ENCODE measurements at regions not wholly inside any gene's neighbourhood (a gene's known extent, or its start where the extent isn't known, plus 50 kb on each side); places are given as distances from the start of the nearest gene placed in this dataset.

DNA sequence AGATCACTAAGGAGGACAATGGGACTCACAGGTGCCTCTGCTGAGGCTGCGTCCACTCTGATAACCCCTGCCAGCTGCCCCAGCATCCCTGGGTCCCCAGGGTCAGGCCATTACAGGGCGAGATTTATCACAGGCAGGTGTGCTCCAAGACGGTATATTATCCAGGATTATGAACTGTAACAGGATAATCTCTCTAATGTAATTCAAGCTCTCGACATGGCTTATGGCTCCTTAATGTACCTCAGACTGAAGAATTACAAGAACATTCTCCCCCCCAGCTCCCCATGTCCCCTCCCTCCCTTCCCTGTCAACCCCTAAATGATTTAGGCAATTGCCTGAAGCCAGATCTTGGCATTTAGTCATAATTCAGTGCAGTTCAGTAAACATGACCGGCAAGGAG lies 86.8 kb downstream of the NCR2 start:
- Histone ChIP-seq H3K36me3 (ENCODE audit: control insufficient read depth, insufficient read depth, low read length) (no peaks in the 10 kb centered on the region), H3K9ac (ENCODE audit: low read length) (no peak overlapping the region), H3K27ac (ENCODE audit: low read depth, low read length) (no peak overlapping the region), H3K4me1 (ENCODE audit: control insufficient read depth, insufficient read depth, low read length) (no peaks in the 10 kb centered on the region), H3K4me3 (ENCODE audit: low read length) (no peak overlapping the region), H3K27me3 (ENCODE audit: control insufficient read depth, insufficient read depth, low read length) (no peaks in the 10 kb centered on the region)

DNA sequence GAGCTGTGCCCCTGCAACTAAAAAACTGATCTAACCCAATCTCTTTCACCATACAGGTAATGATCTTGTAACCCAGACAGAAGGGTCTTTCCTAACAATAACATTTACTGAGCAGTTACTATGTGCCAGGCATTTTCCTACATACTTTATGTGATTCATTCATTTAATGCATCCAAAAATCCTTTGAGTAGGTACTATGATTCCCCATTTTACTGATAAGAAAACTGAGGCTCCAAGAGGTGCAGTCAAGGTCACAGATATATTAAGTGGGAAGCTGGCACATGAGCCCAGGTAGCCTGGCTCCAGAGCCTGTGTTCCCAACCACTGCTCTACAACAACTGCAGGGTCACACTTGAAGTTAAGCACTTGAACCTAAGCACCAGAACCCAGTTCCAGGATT lies 87.6 kb downstream of the NCR2 start:
- Histone ChIP-seq H3K36me3 (ENCODE audit: control insufficient read depth, insufficient read depth, low read length) (no peaks in the 10 kb centered on the region), H3K27ac (ENCODE audit: low read depth, low read length) (no peak overlapping the region), H3K4me1 (ENCODE audit: control insufficient read depth, insufficient read depth, low read length) (no peaks in the 10 kb centered on the region), H3K9ac (ENCODE audit: low read length) (no peak overlapping the region), H3K27me3 (ENCODE audit: control insufficient read depth, insufficient read depth, low read length) (no peaks in the 10 kb centered on the region), H3K4me3 (ENCODE audit: low read length) (no peak overlapping the region)

- Histone ChIP-seq H3K36me3 (ENCODE audit: control insufficient read depth, insufficient read depth, low read length) (no peaks in the 10 kb centered on the region), H3K9ac (ENCODE audit: low read length) (no peak overlapping the region), H3K27me3 (ENCODE audit: control insufficient read depth, insufficient read depth, low read length) (no peaks in the 10 kb centered on the region), H3K27ac (ENCODE audit: low read depth, low read length) (no peak overlapping the region), H3K4me3 (ENCODE audit: low read length) (no peak overlapping the region), H3K4me1 (ENCODE audit: control insufficient read depth, insufficient read depth, low read length) (peaks cover 7% of the 10 kb centered on the region)
These were observed 89.1 kb downstream of the NCR2 start for GRCh38 chr6:41424370-41425058.

GRCh38 chr6:41425511-41425910 lies 90.1 kb downstream of the NCR2 start:
- no peaks in the 10 kb centered on the region for H3K27me3 ChIP-seq (ENCODE audit: control insufficient read depth, insufficient read depth, low read length)
- no peak overlapping the region for H3K27ac ChIP-seq (ENCODE audit: low read depth, low read length)
- H3K9ac ChIP-seq (ENCODE audit: low read length): no peak overlapping the region
- no peaks in the 10 kb centered on the region for H3K36me3 ChIP-seq (ENCODE audit: control insufficient read depth, insufficient read depth, low read length)
- H3K4me1 ChIP-seq (ENCODE audit: control insufficient read depth, insufficient read depth, low read length): peaks cover 9% of the 10 kb centered on the region
- no peak overlapping the region for H3K4me3 ChIP-seq (ENCODE audit: low read length)

- H3K4me1 ChIP-seq (ENCODE audit: control insufficient read depth, insufficient read depth, low read length): peaks cover 9% of the 10 kb centered on the region
- no peak overlapping the region for H3K27ac ChIP-seq (ENCODE audit: low read depth, low read length)
- no peaks in the 10 kb centered on the region for H3K27me3 ChIP-seq (ENCODE audit: control insufficient read depth, insufficient read depth, low read length)
- no peaks in the 10 kb centered on the region for H3K36me3 ChIP-seq (ENCODE audit: control insufficient read depth, insufficient read depth, low read length)
- no peak overlapping the region for H3K4me3 ChIP-seq (ENCODE audit: low read length)
- H3K9ac ChIP-seq (ENCODE audit: low read length): no peak overlapping the region
These were observed 91.0 kb downstream of the NCR2 start for GRCh38 chr6:41426438-41426851.

DNA sequence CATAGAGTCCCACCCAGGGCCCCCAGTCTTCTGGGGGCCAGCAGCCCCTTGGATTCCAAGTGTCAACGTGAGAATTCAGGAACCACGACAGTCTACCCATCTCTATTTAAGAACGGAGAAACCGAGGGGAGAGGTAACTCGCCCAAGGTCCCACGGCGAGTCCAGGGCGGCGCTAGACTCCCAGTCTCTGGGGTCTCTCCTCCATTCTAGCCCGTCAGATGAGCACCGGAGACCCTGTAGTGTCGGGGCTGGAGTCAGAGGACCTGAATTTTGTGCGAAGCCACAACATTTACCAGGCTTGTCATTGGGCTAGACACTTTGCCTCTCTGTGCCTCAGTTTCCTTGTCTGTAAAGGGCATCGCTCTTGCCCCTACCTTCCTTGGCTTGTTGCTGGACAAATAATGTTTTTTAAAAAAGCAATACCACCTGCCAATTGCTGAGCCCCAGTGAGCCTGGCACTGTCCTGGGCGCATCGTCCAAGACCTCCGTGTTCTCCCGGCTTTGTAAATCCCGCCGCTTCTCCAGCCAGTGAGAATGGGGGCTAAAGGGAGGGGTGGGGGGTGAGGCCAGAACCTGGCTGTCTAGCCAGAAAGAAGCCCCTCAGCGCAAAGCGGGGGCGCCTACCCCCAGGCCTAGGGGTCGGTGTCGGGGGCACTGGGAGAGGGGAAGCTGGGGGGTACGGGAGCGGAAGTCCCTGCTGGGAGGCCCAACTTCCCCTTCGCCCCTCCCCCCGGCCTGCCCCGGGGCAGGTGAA lies 91.7 kb downstream of the NCR2 start:
- Histone ChIP-seq H3K27me3 (ENCODE audit: control insufficient read depth, insufficient read depth, low read length) (no peaks in the 10 kb centered on the region), H3K4me1 (ENCODE audit: control insufficient read depth, insufficient read depth, low read length) (peaks cover 9% of the 10 kb centered on the region), H3K36me3 (ENCODE audit: control insufficient read depth, insufficient read depth, low read length) (no peaks in the 10 kb centered on the region), H3K27ac (ENCODE audit: low read depth, low read length) (no peak overlapping the region), H3K9ac (ENCODE audit: low read length) (no peak overlapping the region), H3K4me3 (ENCODE audit: low read length) (no peak overlapping the region)

DNA sequence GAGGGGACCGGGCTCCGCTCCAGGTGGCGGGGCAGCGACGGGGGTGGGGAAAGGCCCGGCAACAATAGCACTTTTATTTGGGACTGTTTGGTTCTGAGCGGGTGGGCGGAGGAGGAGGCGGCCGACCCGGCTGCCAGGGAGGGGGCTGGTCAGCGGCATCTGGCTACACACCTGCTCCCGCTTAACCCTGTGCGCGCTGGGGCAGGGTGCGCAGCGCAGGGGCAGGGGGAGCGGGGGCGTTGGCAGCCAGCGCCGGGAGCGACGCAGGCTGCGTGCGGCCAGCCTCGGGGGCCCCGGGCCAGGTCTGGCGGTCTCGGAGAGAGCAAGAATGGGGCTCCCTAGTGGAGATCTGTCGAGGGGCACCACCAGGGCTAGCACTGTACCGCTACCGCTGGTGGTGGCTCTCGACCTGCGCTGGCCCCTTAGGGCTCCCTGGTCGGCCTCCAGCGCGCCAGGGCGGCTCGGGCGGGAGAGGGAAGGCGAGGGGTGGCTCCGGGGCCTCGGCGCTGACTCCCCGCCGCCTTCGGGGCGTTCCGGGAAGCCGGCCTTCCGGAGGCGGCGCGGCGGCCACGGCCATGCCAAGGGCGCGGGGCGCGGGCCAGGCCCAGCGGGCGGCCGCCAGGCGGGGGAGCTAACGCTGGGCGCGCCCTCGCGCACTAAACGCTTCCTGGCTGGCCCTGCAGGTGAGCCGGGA lies 92.4 kb downstream of the NCR2 start:
- Histone ChIP-seq H3K27ac (ENCODE audit: low read depth, low read length) (peak overlapping the region; percentile 63), H3K36me3 (ENCODE audit: control insufficient read depth, insufficient read depth, low read length) (no peaks in the 10 kb centered on the region), H3K4me3 (ENCODE audit: low read length) (peak overlapping the region; percentile 67), H3K4me1 (ENCODE audit: control insufficient read depth, insufficient read depth, low read length) (peaks cover 9% of the 10 kb centered on the region), H3K9ac (ENCODE audit: low read length) (no peak overlapping the region), H3K27me3 (ENCODE audit: control insufficient read depth, insufficient read depth, low read length) (no peaks in the 10 kb centered on the region)

GRCh38 chr6:41428336-41428995 lies 93.1 kb downstream of the NCR2 start:
- Histone ChIP-seq H3K36me3 (ENCODE audit: control insufficient read depth, insufficient read depth, low read length) (no peaks in the 10 kb centered on the region), H3K9ac (ENCODE audit: low read length) (no peak overlapping the region), H3K4me3 (ENCODE audit: low read length) (peak overlapping the region; percentile 67), H3K27ac (ENCODE audit: low read depth, low read length) (peak overlapping the region; percentile 63), H3K27me3 (ENCODE audit: control insufficient read depth, insufficient read depth, low read length) (no peaks in the 10 kb centered on the region), H3K4me1 (ENCODE audit: control insufficient read depth, insufficient read depth, low read length) (peaks cover 9% of the 10 kb centered on the region)

GRCh38 chr6:41428996-41429421 lies 93.6 kb downstream of the NCR2 start:
- no peak overlapping the region for H3K9ac ChIP-seq (ENCODE audit: low read length)
- H3K4me3 ChIP-seq (ENCODE audit: low read length): peak overlapping the region; percentile 32
- H3K27ac ChIP-seq (ENCODE audit: low read depth, low read length): peak overlapping the region; percentile 63
- no peaks in the 10 kb centered on the region for H3K27me3 ChIP-seq (ENCODE audit: control insufficient read depth, insufficient read depth, low read length)
- no peaks in the 10 kb centered on the region for H3K36me3 ChIP-seq (ENCODE audit: control insufficient read depth, insufficient read depth, low read length)
- H3K4me1 ChIP-seq (ENCODE audit: control insufficient read depth, insufficient read depth, low read length): peaks cover 9% of the 10 kb centered on the region

DNA sequence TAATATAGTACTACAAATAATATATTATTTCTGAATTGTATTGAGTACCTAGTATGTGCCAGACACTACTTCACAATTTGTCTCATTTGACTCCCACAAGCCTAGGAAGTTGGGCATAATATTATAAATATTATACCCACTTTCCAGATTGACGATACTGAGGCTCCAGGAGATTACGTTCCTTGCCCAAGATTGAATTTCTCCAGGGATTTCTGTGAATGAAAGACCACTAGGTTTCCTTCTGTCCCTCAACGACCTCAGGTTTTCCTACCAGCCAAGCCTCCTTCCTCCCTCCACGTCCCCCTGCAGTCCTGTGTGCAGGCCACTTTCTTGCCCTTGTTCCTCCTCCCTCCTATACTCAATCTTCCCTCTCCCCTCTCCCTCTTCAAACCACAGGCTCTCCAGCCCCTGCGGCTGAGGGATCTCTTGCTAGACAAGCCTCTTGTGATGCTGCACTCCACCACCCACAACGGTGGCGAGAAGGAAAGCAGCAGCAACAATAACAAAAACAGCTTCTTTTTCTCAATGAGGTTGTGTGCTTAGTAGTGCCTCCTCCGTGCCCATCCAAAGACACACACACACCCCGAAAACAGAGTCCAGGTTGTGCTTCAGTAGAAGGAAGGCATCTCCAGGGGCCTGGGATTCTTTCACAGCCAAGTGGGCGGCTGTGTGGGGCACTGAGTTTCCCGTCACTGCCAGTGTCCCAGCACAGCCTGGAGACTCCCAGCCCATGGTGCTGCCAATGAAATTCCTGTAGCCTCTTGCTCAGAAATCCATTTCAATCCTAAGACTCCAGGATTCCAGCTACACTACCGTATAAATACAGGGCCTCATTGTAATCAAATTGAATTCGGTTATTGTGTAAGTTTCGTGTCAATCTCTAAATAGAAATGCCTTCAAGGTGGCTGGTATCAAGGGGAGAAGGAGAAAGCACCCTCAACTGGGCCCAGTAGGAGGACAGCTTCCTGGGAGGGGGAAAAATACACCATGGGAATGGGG lies 94.4 kb downstream of the NCR2 start:
- H3K4me1 ChIP-seq (ENCODE audit: control insufficient read depth, insufficient read depth, low read length): peaks cover 9% of the 10 kb centered on the region
- H3K27ac ChIP-seq (ENCODE audit: low read depth, low read length): peak overlapping the region; percentile 50
- H3K4me3 ChIP-seq (ENCODE audit: low read length): no peak overlapping the region
- H3K9ac ChIP-seq (ENCODE audit: low read length): peak overlapping the region; percentile 27
- no peaks in the 10 kb centered on the region for H3K27me3 ChIP-seq (ENCODE audit: control insufficient read depth, insufficient read depth, low read length)
- H3K36me3 ChIP-seq (ENCODE audit: control insufficient read depth, insufficient read depth, low read length): no peaks in the 10 kb centered on the region

GRCh38 chr6:41430875-41431274 lies 95.5 kb downstream of the NCR2 start:
- Histone ChIP-seq H3K36me3 (ENCODE audit: control insufficient read depth, insufficient read depth, low read length) (no peaks in the 10 kb centered on the region), H3K27me3 (ENCODE audit: control insufficient read depth, insufficient read depth, low read length) (no peaks in the 10 kb centered on the region), H3K9ac (ENCODE audit: low read length) (no peak overlapping the region), H3K27ac (ENCODE audit: low read depth, low read length) (no peak overlapping the region), H3K4me3 (ENCODE audit: low read length) (no peak overlapping the region), H3K4me1 (ENCODE audit: control insufficient read depth, insufficient read depth, low read length) (peaks cover 9% of the 10 kb centered on the region)

Data from rectal smooth muscle tissue (tissue), 1 donor.